ENCODE measurements at regions not wholly inside any gene's neighbourhood (a gene's known extent, or its start where the extent isn't known, plus 50 kb on each side); places are given as distances from the start of the nearest gene placed in this dataset.
"Not testable (repeated sequence)": the region's sequence is repeated elsewhere in the genome, so short reads cannot be mapped to it uniquely, and the experiment has no call there.

DNA sequence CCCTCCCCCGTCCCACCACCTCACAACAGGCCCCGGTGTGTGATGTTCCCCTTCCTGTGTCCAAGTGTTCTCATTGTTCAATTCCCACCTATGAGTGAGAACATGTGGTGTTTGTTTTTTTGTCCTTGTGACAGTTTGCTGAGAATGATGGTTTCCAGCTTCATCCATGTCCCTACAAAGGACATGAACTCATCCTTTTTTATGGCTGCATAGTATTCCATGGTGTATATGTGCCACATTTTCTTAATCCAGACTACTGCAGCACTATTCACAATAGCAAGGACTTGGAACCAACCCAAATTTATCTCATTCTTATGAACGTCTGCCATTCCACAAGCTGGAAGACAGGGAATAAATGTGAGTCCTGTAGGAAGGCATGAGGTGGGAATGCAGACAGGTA is 79.6 kb upstream of the SLC6A11 start:
- peaks cover 13% of the 10 kb centered on the region; the same call in 1 of the 2 replicates for H3K9me3 ChIP-seq (ENCODE audit: control insufficient read depth, insufficient read depth, low read depth, low read length)
- POLR2A ChIA-PET; in situ Hi-C loops (cut with HindIII; ENCODE audit: low pct_unique_long_range_greater_than_20kb, low sequenced_read_pairs); H3K36me3 ChIP-seq (ENCODE audit: control insufficient read depth, insufficient read depth, low read length); H3K4me1 ChIP-seq (ENCODE audit: control insufficient read depth, insufficient read depth, low read length); CTCF ChIA-PET; H3K27ac ChIP-seq (ENCODE audit: low read length); H3K27me3 ChIP-seq (ENCODE audit: control insufficient read depth, insufficient read depth, low read length); BruUV-seq (replicated peaks); DNase-seq (ENCODE audit: low read depth, low spot score); ATAC-seq; H3K4me3 ChIP-seq (ENCODE audit: low read depth in 2 of 2, low read length in 2 of 2): not testable (repeated sequence)
- intact Hi-C loops (cut with micrococcal nuclease; ENCODE audit: unreplicated experiment), result loop anchor here (5.0 kb wide), 2 partner anchors 319 to 389 kb away; no protein-coding TSS in a partner anchor

DNA sequence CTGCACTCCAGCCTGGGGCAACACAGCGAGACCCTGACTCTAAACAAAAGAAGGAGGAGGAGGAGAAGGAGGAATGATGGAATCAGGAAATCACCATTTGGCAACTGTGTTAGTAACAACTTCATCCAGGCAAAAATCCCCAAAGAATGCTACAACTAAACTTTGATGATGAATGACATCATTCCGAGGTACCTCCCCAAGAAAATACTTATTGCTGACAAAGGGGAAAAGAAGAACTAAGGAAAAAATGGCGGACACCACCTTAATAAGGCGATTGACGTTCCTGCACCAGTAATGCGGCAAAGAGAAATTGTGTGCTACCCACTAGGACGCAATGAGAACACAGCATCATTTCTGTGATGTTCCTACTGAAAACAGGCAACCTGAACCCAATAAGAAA is 78.2 kb upstream of the SLC6A11 start:
- CTCF ChIA-PET, result interaction anchor here (0.8 to 1.4 kb wide), 2 partner anchors 320 to 392 kb away, joined by 3 to 7 read pairs; no protein-coding TSS in a partner anchor
- TF ChIP-seq TCF7L2 (IDR thresholded peaks at IDR 0.05; ENCODE audit: low read depth, low read length) (no peak), POLR2AphosphoS5 (IDR thresholded peaks at IDR 0.05; ENCODE audit: low read depth, low read length) (no peak), CTCF (IDR thresholded peaks at IDR 0.05) (no peak), SIN3A (IDR thresholded peaks at IDR 0.05; ENCODE audit: borderline replicate concordance, insufficient read depth, low read depth, low read length) (no peak)
- TF ChIP-seq, protein P1, sequence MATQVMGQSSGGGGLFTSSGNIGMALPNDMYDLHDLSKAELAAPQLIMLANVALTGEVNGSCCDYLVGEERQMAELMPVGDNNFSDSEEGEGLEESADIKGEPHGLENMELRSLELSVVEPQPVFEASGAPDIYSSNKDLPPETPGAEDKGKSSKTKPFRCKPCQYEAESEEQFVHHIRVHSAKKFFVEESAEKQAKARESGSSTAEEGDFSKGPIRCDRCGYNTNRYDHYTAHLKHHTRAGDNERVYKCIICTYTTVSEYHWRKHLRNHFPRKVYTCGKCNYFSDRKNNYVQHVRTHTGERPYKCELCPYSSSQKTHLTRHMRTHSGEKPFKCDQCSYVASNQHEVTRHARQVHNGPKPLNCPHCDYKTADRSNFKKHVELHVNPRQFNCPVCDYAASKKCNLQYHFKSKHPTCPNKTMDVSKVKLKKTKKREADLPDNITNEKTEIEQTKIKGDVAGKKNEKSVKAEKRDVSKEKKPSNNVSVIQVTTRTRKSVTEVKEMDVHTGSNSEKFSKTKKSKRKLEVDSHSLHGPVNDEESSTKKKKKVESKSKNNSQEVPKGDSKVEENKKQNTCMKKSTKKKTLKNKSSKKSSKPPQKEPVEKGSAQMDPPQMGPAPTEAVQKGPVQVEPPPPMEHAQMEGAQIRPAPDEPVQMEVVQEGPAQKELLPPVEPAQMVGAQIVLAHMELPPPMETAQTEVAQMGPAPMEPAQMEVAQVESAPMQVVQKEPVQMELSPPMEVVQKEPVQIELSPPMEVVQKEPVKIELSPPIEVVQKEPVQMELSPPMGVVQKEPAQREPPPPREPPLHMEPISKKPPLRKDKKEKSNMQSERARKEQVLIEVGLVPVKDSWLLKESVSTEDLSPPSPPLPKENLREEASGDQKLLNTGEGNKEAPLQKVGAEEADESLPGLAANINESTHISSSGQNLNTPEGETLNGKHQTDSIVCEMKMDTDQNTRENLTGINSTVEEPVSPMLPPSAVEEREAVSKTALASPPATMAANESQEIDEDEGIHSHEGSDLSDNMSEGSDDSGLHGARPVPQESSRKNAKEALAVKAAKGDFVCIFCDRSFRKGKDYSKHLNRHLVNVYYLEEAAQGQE (IDR thresholded peaks at IDR 0.05; ENCODE audit: insufficient read depth in 1 of 2, low read depth in 2 of 2, low read length in 1 of 2), result no peak
- H3K9me3 ChIP-seq (ENCODE audit: control insufficient read depth, insufficient read depth, low read depth, low read length), result peaks cover 9% of the 10 kb centered on the region; the same call in 1 of the 2 replicates
- DNase-seq (ENCODE audit: low read depth, low spot score) (no peak), ATAC-seq (no peak)
- intact Hi-C loops (cut with micrococcal nuclease; ENCODE audit: unreplicated experiment), result loop anchor here (5.0 kb wide), 2 partner anchors 320 to 390 kb away; no protein-coding TSS in a partner anchor
- no peak overlapping the region for H3K4me3 ChIP-seq (ENCODE audit: low read depth in 2 of 2, low read length in 2 of 2)
- peaks cover 8% of the 10 kb centered on the region for H3K27me3 ChIP-seq (ENCODE audit: control insufficient read depth, insufficient read depth, low read length)
- POLR2A ChIA-PET, result no interaction called here
- no TSS peak for BruUV-seq (replicated peaks)
- H3K4me1 ChIP-seq (ENCODE audit: control insufficient read depth, insufficient read depth, low read length), result no peaks in the 10 kb centered on the region
- no peaks in the 10 kb centered on the region for H3K36me3 ChIP-seq (ENCODE audit: control insufficient read depth, insufficient read depth, low read length)
- no peak overlapping the region for H3K27ac ChIP-seq (ENCODE audit: low read length)
- in situ Hi-C loops (cut with HindIII; ENCODE audit: low pct_unique_long_range_greater_than_20kb, low sequenced_read_pairs), result no loop called here

DNA sequence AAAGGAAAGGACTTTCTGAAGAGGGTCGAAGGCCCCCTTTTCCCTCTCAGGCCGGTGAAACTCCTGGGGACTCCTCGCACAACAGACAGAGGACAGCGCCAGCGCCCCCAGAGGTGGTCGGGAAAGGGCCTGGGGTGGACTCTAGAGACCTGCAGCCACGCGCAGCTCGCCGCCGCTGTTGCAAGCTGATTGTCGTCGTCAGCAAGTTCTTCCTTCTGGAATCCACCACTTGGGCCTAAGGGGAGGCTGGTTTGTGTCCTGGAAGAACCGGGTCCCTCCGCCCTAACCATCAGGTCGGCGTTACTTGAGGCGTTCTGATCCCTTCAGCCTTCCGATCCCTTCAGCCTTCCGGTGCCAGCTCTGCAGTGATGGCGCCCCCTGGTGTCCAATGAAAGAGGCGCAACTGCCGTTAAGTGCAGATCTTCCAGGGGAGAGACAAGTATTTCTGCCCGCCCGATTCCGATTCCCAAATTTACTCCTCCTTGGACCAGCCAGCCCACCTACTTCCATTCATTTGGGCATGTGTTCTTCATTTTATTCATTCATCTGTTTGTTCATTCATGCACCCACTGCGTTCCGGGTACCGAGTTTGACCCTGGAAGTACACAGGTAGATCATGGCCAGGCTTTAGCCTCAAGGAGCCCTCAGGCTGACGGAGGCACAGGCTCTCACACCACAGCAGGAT is 77.2 kb upstream of the SLC6A11 start:
- H3K9me3 ChIP-seq (ENCODE audit: control insufficient read depth, insufficient read depth, low read depth, low read length), result peaks cover under 1% of the 10 kb centered on the region; the same call in 1 of the 2 replicates
- H3K4me1 ChIP-seq (ENCODE audit: control insufficient read depth, insufficient read depth, low read length), result no peaks in the 10 kb centered on the region
- ChIA-PET CTCF (interaction anchor here (0.6 to 1.4 kb wide), 4 partner anchors 74 to 393 kb away, joined by 3 to 7 read pairs (median 3); no protein-coding TSS in a partner anchor), POLR2A (no interaction called here)
- H3K27me3 ChIP-seq (ENCODE audit: control insufficient read depth, insufficient read depth, low read length), result peaks cover 8% of the 10 kb centered on the region
- DNase-seq (ENCODE audit: low read depth, low spot score) (peak; percentile 30), ATAC-seq (peak; percentile 93)
- H3K4me3 ChIP-seq (ENCODE audit: low read depth in 2 of 2, low read length in 2 of 2), result peak overlapping the region; percentile 24 to 40; a peak in 3 of 4 replicates
- no peaks in the 10 kb centered on the region for H3K36me3 ChIP-seq (ENCODE audit: control insufficient read depth, insufficient read depth, low read length)
- no peak overlapping the region for H3K27ac ChIP-seq (ENCODE audit: low read length)
- BruUV-seq (replicated peaks), result no TSS peak
- TF ChIP-seq CTCF (IDR thresholded peaks at IDR 0.05), result peak; percentile 90
- no peak for TF ChIP-seq SIN3A (IDR thresholded peaks at IDR 0.05; ENCODE audit: borderline replicate concordance, insufficient read depth, low read depth, low read length)
- intact Hi-C loops (cut with micrococcal nuclease; ENCODE audit: unreplicated experiment), result loop anchor here (5.0 kb wide), 2 partner anchors 322 to 392 kb away; no protein-coding TSS in a partner anchor
- in situ Hi-C loops (cut with HindIII; ENCODE audit: low pct_unique_long_range_greater_than_20kb, low sequenced_read_pairs), result no loop called here
